A673 (cell line): ENCODE measurements at regions not wholly inside any gene's neighbourhood (a gene's known extent, or its start where the extent isn't known, plus 50 kb on each side); places are given as distances from the start of the nearest gene placed in this dataset.

Experiments
- BruUV-seq: library from RNA; stranded (reverse); fragments of 400-500 nt; replicated peaks from 2 replicates; lab custom pipeline; 2021; lab: Mats Ljungman, UMichigan
- CTCF ChIA-PET: fragments of 300-600 bp; sonication (Branson Sonifier 250); formaldehyde crosslinking; loops from one replicate; lab custom pipeline; 2022; ENCODE audit warnings: antibody characterized with exemption; lab: Charles Lee
- POLR2A ChIA-PET: fragments of 300-600 bp; sonication (Branson Sonifier 250); formaldehyde crosslinking; loops from one replicate; lab custom pipeline; 2022; ENCODE audit warnings: antibody characterized with exemption; ENCODE audit not compliant: low non-redundant PET; lab: Charles Lee
- DNase-seq: peaks from one replicate; pipeline ENCODE4 v3.0.0-alpha.2; 2015; ENCODE audit warnings: low spot score
- H3K27ac ChIP-seq: fragments of 200-600 bp; sonication (generic); 2 replicates; pipeline ENCODE4 v1.5.1; 2016; ENCODE audit warnings: mixed run types, low read depth, mild to moderate bottlenecking, mixed read lengths, antibody characterized with exemption, low read length; ENCODE audit not compliant: poor library complexity, severe bottlenecking
- H3K27me3 ChIP-seq: fragments of 200-600 bp; sonication (generic); replicated peaks from 2 replicates; pipeline ENCODE4 v1.6.1; 2017; ENCODE audit warnings: mixed run types, low read depth, mild to moderate bottlenecking, mixed read lengths, antibody characterized with exemption, low read length; ENCODE audit not compliant: insufficient read depth, poor library complexity
- H3K36me3 ChIP-seq: fragments of 200-600 bp; sonication (generic); 2 replicates; pipeline ENCODE4 v1.6.1; 2016; ENCODE audit warnings: mixed run types, mild to moderate bottlenecking, mixed read lengths, antibody characterized with exemption, low read length; ENCODE audit not compliant: insufficient read depth, poor library complexity, severe bottlenecking
- H3K4me1 ChIP-seq: fragments of 200-600 bp; sonication (generic); 2 replicates; pipeline ENCODE4 v1.6.1; 2017; ENCODE audit warnings: mixed run types, mild to moderate bottlenecking, mixed read lengths, antibody characterized with exemption, low read length; ENCODE audit not compliant: insufficient read depth, poor library complexity, severe bottlenecking
- H3K4me3 ChIP-seq: fragments of 200-600 bp; sonication (generic); 2 replicates; pipeline ENCODE4 v1.5.1; 2016; ENCODE audit warnings: low read depth, mixed run types, mild to moderate bottlenecking, mixed read lengths, low read length; ENCODE audit not compliant: poor library complexity, severe bottlenecking
- H3K9me3 ChIP-seq: fragments of 200-600 bp; sonication (generic); 2 replicates; pipeline ENCODE4 v1.6.1; 2016; ENCODE audit warnings: mixed run types, low read depth, mild to moderate bottlenecking, mixed read lengths, antibody characterized with exemption, low read length; ENCODE audit not compliant: poor library complexity, severe bottlenecking
- CTCF ChIP-seq: fragments of 300-800, 200-600 bp; sonication (generic); conservative IDR thresholded peaks from 2 replicates; pipeline ENCODE4 v1.5.1; 2017; ENCODE audit warnings: low read depth, mild to moderate bottlenecking, antibody characterized with exemption, low read length, moderate library complexity, mixed read lengths
- EZH2 ChIP-seq: fragments of 200-600 bp; sonication (generic); IDR thresholded peaks from 2 replicates; pipeline ENCODE4 v1.6.1; 2017; ENCODE audit warnings: borderline replicate concordance, low read depth, mild to moderate bottlenecking, mixed read lengths, antibody characterized with exemption, low read length; ENCODE audit not compliant: poor library complexity, severe bottlenecking
- intact Hi-C: fragments of 100-400 bp; cut with micrococcal nuclease; formaldehyde crosslinking; loops from one replicate; pipeline ENCODE4 v1.10.0; 2022; ENCODE audit not compliant: unreplicated experiment

- ChIA-PET POLR2A (no interaction called here), CTCF (no interaction called here)
- intact Hi-C loops: no loop called here
- no peak for DNase-seq
- Histone ChIP-seq H3K27ac (no peak overlapping the region), H3K27me3 (no peaks in the 10 kb centered on the region), H3K4me1 (no peaks in the 10 kb centered on the region), H3K36me3 (no peaks in the 10 kb centered on the region), H3K4me3 (no peak overlapping the region), H3K9me3 (no peaks in the 10 kb centered on the region)
- TF ChIP-seq EZH2 (no peak), CTCF (no peak)
- no TSS peak for BruUV-seq
These were observed 175.2 kb downstream of the ZIC4 start for GRCh38 chr3:147231111-147231510.

- DNase-seq: no peak
- intact Hi-C loops: no loop called here
- H3K4me1 ChIP-seq: peaks cover 7% of the 10 kb centered on the region
- TF ChIP-seq EZH2 (no peak), CTCF (no peak)
- BruUV-seq: no TSS peak
- POLR2A ChIA-PET: no interaction called here
- no peaks in the 10 kb centered on the region for H3K36me3 ChIP-seq
- H3K9me3 ChIP-seq: no peaks in the 10 kb centered on the region
- no peak overlapping the region for H3K4me3 ChIP-seq
- CTCF ChIA-PET: no interaction called here
- no peaks in the 10 kb centered on the region for H3K27me3 ChIP-seq
- no peak overlapping the region for H3K27ac ChIP-seq
These were observed 184.1 kb downstream of the ZIC4 start for GRCh38 chr3:147222291-147222690.

GRCh38 chr3:147218965-147219364 lies 187.4 kb downstream of the ZIC4 start:
- no peaks in the 10 kb centered on the region for H3K9me3 ChIP-seq
- ChIA-PET POLR2A (no interaction called here), CTCF (no interaction called here)
- no peak overlapping the region for H3K4me3 ChIP-seq
- no peak overlapping the region for H3K27ac ChIP-seq
- intact Hi-C loops: no loop called here
- no peaks in the 10 kb centered on the region for H3K27me3 ChIP-seq
- no peaks in the 10 kb centered on the region for H3K36me3 ChIP-seq
- no peak for TF ChIP-seq EZH2
- TF ChIP-seq CTCF: no peak
- DNase-seq: peak; percentile 60
- H3K4me1 ChIP-seq: peaks cover 7% of the 10 kb centered on the region
- BruUV-seq: no TSS peak
